Stimulated activated CD4-positive, alpha-beta T cell treated with anti-CD3 and anti-CD28 coated beads, Interleukin-4, amount 100 ng/mL, for 4 hours (primary cell): ENCODE measurements at regions not wholly inside any gene's neighbourhood (a gene's known extent, or its start where the extent isn't known, plus 50 kb on each side); places are given as distances from the start of the nearest gene placed in this dataset.

Experiments used
- DNase-seq, 2 experiments: peaks; one replicate each; pipeline ENCODE4 v3.0.0-alpha.2; 2020

DNA sequence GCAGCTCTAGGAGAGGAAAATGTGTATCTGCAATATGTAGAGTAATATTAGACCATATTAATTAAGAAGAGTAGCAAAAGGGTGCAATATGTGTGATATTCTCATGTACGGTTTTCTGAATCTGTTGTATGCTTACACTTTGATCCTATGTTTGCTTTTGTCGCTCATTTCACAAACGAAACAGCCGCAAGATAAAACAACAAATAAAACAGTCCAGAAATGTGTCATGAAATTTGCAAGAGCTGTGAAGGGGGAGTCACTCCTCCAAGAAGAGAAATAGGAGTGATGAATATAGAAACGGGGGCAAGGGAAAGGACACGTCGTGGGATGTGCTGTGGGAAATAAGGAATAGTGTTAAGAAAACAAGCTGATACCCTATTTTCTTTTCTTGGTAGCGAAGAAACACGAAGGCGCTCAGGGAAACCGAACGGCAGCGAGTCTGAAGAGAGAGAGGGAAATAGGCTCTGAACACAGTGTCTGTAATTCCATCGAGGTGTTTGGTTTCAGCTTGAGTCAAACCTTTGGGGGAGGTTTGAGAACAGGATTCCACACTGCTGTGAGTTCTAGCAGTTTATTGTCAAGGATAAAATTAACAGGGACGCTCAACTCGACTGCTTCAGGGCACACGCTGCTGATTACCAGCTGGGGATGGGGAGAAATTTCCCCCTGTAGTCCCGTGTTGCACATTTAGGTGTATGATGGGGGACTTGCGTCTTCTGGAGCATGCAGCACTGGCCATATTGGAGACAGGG lies 595.6 kb upstream of the TENM3 start:
- DNase-seq = no peak

DNA sequence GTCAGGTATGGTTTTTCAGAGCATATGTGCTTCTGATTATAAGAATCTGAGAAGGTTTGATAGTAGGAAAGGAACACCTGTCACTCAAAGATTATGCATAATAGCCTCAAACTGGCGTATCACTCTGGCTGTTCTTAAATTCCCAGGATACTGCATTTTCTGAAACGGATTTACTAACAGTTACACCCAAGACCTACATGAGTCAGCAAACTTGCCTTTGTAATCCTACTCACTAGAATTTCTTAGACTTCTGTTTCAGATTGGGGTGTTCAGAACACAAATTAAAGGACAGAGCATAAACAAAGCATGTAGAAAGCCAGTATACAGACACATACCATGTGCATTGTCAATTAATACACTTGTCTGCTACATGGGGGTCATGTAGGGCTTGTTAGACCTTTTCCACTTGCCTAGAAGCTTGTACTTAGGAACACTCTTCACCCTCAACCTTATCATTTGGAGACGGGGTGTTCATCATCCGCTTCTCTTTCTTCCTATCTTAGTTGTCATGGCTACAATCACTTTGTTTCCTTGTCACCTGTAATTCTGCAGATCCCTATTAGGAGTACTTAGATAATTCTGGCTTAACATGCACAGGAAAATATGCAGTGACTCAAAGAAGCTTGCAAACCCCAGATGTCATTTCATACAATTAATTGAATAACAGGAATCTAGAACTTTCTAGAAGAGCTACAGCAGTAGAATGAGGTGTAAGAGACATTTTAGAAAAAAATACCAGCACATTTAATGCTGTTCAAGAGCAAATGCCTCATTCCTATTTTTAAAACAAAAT lies 593.0 kb upstream of the TENM3 start:
- no peak for DNase-seq

DNA sequence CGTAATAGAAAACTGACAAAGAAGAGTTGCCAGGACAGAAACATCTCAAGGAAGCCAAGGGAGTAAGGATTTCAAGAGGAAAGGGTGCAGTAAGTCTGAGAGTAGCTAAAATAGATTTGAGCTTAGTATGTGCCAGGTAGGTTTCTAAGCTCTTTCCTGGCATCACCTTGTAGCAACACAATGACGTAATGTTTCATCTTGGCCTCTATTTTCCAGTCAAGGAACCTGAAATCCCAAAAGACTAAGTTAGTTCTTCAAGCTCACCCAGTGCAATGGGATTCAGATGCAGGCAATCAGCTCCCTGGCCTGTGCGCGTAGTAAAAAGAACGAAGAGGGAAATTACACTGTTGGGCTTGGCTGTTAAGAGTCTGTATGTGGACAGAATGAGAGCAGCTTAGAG lies 586.5 kb upstream of the TENM3 start:
- no peak for DNase-seq

DNA sequence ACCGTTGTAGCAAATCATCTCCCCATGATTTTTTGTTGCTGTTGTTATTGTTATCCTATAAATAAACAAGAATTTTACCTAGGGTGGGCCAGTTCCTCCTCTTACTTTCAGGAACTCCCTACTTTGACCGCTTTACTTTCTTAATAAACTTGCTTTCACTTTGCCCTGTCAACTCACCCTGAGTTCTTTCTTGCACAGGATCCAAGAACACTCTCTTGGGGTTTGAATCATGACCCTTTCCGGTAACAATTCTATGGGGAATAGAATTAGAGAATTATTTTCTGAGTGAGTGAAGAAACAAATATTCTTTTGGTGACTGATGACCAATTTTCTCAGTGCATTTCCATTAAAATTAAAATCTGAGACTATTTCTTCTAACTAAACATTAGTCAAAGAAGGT lies 584.0 kb upstream of the TENM3 start:
- DNase-seq = no peak

DNA sequence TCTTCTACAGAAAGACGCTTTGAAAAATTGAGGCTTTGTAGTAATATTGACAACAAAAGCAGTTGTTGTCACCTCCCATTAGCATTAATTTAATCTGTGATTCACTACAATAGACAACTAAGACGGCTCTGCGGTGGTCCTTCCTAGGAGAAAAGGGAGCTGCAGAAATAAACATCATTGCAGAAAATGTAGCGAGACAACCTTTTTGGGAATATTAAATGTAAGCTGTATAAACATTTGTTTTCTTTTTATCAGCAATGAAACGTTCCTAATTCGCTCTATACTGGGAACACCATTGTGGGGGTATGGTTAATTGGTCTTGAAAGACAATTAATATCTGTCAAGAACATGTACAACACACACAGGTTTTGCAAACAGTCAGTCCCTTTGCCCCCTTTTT lies 583.3 kb upstream of the TENM3 start:
- DNase-seq = no peak

DNA sequence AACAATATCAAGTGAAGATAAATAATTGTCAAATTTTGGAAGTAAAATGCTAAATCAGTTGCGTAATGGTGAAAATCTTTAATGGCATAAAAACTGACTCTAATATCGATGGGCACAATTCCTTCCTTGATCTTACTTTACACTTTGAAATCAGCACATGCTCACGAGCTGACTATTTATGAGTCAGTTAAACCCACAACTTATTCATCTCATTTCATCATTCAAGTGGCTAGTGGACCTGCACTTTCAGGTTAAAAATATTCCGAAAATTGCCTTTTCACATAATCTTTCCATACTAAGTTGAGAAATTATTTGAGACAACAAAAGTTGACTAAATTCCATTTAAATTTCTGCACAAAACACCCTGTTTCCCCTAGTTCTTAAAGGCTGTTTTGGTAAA lies 582.1 kb upstream of the TENM3 start:
- no peak for DNase-seq

DNA sequence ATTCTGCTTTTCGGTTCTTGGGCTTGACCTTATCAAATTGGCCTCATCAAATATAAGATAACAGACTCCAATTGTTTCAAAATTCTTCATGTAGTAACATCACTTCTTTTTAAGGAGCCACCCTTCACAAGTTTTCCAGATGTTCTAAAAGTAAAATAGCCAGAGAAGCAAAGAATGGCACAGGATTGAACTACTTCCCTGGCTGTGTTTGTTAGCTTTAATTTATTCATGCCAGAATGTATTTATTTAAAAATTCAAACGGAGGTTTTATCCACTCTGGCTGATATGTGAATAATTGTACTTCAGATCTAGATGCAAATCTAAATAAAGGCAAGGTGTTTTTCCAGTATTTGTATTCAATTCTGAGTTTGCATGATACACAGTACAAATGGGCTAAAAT lies 581.3 kb upstream of the TENM3 start:
- no peak for DNase-seq

DNA sequence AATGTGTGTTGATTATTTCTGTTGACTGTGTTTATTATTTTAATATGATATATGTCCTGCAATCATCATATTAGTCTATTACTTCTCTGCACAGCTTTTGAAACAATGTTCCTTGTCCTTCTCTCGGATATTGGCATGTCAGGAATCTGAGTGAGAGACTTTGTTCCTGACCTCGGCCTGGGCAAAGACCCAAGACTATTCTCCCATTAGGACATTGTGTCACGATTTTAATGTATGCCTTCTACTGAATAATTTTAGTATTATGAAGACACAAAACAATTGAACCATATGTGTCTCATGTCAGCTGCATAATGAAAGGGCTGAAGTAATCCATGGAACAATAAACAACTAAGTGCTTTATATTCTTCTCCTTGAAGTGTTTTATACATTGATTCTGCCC lies 580.8 kb upstream of the TENM3 start:
- DNase-seq = no peak

DNA sequence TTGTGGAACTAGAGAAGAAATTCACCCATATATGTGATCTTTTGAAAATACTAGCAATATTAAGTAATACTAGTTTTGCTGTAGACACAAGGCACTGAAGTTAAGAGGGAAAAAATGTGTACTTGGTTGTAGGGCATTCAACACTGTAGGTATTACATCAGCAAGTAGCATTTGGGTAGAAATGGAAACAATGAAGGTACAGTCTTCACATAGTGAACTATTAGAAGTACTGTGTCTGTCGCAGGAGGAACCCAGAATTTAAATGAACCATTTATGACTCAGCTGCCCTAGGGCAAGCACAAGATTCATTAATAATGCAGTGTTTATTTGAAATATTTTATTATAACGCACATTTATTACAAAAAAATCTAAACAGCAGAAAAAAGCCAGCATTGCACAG lies 572.7 kb upstream of the TENM3 start:
- DNase-seq = no peak

DNA sequence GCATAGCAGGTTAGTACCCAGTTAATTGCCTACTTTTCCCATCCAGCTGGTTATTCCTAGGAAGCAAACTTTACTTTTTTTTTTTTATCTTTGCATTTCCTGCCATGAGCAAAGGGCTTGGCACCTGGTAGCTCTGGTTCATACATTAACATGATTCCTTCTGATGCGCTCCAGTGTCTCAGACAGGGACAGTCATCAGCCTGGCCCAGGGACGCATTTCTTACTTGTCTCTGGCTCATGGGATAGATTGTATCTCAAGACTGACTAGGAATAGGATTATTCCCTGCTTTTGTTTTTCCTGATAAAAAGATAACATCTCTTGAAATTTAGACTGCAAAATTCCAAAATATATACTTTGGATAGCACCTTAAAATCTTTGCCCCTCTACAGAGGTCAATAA lies 571.5 kb upstream of the TENM3 start:
- DNase-seq = no peak

DNA sequence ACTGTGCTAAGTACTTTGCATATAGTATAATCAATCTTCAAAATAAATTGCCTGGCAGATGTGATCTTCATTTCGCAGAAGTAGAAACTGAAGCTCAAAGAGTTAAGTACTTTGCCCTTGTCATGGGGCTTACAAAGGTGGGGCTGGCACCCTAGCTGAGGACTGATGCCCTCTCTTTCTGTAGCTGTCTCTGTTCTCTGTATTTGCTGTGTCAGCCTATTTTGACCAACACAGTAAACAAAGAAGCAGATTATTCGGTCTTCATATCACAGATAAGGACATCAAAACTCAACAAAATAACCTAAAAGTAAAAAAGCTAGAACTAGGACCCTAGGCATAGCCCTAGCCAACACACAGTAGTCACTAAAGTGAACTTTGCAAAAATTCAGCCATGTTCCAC lies 570.5 kb upstream of the TENM3 start:
- no peak for DNase-seq

DNA sequence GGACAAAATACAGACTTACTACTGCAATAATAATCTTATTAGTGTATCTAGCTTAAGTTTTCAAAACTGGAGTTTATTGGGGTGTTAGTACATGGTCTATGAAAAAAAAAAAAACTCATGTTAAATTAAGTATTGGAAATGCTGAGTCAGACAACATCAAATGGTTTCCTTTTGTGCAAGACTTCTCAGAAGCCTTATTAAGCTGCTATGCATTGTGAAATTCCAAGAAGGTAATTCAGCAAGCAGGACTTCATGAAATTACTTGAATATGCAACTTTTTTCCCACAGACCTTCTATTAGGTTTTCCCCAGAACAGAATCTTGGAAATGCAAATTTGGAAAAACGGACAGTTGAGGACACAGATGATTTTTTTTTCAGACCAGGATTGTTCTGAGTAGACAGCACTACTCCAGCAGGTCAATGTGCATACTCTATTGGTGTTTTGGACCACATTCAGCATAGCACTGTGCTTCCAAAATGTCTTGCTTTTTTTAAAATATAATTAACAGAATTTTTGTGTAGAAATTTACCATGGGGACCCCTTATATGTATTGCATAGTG lies 568.8 kb upstream of the TENM3 start:
- no peak for DNase-seq

DNA sequence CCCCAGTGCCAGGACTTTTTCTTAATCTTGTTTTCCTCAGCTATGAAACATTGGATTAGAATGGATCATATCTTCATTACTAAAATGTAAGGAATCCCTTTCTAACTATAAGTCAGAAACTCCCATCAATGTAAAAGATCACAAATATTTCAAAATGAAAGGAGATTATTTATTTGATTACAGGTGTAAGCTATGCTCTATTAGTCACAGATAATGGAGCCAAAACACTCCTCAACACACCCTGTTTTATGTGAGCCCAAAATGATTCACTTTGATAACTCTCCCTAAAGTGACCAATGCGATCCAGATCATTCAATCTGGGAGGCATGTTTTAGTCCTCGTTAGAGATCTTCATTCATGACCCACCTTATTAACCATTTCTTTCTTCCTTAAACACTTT lies 566.7 kb upstream of the TENM3 start:
- DNase-seq = no peak

DNA sequence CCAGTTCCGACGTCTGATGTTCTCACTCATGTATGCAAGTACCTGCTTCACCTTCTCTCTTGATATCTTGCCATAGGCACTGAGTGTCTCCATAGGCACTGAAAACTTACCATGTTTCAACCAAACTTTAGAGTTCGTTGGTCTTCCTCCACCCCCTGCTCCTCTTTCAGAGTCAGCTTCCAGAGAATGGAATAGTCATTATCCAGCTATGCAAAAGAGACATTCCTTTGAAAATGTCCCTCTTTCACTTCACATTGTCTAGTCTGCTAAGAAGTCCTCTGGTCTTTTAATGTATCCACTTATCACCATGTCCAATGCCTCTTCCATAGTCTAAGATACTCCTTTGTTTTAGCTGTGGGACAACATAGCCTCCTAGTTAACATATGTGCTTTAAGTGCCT lies 566.0 kb upstream of the TENM3 start:
- no peak for DNase-seq

DNA sequence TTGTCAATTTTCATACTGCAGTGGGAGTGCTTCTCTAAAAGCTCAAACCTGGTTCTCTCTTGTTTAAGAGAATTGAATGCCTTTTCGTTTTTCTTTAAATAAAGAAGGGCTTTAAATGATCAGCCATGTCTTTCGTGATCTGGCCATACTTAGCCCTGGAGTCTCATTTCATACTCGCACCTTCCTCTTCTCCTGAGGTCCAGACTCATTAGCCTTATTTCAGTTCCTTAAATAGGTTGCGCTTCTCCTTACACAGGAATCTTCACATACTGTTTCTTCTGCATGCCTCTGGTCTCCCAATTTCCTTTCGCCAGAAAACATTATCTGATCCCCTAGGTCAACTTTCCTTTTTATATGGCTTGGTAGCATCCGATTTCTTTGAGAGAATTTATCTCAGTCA lies 565.6 kb upstream of the TENM3 start:
- no peak for DNase-seq

DNA sequence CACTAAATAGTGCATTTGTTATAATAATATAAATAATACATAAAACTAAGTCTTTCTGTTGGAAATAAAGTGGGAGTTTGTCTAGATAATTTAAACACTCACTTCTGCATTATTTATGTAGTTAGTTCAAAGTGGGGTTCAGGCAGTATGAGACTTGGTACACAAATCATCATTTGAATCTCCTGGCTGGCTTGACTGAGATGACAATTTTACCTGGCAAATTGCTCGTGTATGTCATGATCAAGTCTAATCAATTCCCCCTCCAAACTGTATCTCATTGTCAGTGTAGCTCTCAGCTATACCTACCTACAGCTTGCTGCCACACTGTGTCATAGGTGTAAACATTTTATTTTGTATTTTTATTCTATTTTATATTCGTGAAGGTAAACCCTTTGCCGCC lies 563.4 kb upstream of the TENM3 start:
- DNase-seq = no peak

DNA sequence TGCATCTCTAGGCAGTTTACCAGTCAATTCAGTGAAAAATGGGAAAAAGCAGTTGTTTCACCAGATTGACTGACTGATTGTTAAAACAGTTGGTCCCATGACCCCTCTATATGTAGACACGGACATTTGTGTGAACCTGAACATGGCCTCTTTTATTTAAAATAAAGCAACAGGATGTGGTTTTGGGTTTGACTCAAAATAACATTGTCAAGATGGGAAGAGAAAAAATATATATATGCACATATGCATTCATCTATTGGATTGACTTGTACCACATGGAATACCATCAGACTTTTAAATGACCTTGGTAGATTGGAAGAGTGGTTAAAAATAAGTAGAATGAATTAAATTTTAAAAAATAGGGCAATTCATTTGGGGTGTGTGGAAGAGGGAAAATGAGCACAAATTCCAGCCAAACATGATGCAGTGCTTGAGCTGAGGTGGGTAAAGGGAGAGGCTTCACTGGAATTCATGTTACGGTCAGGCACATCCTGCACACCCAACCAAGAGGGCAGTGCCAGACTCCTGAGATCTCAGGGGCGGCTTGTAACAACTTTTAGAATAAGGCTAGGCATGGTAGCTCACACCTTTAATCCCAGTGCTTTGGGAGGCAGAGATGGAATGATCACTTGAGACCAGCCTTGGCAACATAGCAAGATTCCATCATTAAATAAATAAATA lies 560.7 kb upstream of the TENM3 start:
- no peak for DNase-seq

DNA sequence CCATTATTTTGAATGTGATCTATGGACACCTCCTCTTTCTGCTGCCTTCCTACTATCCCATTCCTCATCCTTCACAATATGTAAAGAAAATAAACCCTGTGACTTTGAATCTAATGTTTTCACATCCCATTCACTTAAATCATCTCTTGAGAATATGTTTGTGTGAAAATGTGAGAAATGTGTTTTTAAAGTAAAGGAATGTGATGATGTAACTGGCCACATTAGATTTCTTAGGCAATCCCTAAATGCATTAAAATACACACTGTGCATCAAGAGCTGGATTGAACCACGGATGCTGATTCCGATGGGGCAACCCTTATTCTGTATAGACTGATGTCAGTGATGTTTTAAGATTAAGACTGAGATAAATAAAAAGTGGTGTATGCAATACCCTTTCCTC lies 558.9 kb upstream of the TENM3 start:
- no peak for DNase-seq

DNA sequence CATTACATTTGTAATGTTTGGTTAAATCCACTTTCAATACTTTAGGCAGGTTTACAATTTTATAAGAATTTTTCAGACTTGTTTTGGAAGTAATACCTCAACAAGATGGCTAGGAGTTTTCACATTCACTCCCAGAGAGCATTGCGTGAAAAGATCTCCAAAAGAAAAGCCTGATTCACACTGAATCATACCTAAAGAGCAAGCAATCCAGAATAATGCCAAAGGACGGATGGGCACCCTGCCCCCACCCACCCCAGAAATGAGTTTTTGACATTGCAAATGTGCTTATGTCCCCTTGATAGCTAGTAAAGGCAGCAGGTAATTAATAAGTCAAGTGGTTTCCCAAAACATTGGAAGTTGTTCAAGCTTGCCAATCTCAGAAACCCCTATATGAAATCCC lies 557.7 kb upstream of the TENM3 start:
- no peak for DNase-seq

DNA sequence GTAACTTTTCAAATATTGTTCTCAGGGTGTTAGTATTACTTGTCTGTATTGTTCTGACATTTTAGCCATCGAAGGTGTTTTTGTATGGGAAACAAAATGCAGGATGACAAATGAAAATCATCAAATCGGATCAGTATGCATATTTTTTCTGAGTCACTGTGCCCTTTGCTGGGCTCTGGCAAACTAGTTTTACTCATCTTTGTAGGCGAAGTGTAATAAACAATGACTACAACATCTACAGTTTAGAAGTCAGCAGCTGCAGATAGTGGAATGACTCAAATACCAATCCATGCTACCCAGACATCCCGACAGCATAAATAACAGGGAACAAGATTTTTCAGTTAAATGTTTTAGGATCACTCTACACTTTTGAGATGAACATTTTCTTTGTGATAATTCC lies 557.3 kb upstream of the TENM3 start:
- no peak for DNase-seq

DNA sequence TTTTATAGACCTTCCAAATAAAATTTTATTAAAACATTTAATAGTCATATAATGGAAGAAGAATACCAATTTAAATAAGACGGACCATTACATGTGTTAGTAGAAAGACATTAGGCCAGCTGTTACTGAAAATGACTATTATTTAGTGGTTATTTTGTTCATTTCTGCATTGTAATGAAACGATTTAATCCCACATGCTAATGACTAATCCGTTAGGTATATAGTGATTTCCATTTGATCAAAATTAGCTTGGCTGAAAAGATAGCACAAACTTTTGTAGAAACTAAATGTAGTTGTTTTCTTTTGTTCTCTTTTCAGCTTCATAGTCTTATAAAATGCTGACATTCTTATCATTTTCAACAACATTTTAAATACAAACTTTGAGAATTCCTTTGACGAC lies 556.1 kb upstream of the TENM3 start:
- no peak for DNase-seq

DNA sequence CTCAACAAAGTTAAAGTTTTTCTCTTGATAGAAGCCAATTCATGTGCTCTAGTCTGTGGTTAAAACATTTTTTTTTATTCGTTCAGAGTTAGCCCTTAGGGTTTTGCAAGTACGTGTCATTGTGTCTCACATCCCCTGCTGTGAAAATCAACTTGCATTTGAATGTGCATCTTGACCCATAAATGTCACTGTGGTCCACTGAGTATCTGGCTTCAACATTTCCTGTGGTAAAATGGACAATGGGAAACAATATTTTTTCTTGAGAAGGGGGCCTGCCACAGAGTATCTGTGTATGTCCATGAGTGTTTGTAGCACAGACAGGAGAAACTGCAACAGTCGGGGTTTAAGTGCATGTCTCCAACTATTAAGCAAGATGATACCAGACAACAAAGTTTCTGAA lies 554.8 kb upstream of the TENM3 start:
- no peak for DNase-seq

DNA sequence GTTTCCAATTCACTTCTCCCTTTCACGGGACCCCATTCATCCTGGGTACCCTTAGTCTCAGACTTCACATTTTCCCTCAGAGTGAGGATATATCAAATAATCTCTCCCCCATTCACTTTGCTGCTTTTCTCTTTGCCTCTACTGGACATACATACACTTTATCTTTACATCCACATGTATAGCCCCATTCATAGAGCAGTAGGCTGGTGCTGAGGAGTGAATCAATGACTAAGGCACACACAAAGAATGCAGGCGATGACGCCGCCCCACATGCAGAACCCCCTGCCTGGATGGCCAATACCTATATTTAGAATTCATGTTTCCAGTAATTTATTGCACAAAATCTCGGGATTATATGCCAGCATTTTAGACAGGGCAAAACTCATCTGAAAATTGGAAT lies 554.3 kb upstream of the TENM3 start:
- DNase-seq = no peak

DNA sequence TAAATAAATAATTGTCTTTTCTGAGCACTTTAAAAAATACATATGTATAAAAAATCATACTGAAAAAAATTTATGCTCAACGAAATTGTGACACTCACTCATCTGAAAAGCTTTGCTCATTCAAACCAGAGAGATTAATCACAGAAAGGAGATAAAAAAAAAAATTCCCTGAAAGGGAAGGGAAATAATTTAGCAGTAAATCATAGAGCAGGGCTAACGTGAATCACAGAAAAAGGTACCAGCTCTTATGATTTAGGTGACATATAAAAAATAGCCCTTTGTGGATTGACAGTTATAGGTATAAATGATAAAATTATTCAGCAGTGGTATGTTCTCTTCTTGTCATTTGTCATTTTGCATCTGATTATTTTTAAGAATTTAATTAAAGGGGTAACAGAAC lies 552.7 kb upstream of the TENM3 start:
- DNase-seq = no peak
